Adipocyte (in vitro differentiated cells): ENCODE measurements at regions not wholly inside any gene's neighbourhood (a gene's known extent, or its start where the extent isn't known, plus 50 kb on each side); places are given as distances from the start of the nearest gene placed in this dataset.
"Not testable (repeated sequence)": the region's sequence is repeated elsewhere in the genome, so short reads cannot be mapped to it uniquely, and the experiment has no call there.

Experiments
- DNase-seq: peaks from one replicate; pipeline ENCODE4 v3.0.0-alpha.2; 2015; ENCODE audit warnings: low read depth
- H3K27me3 ChIP-seq: replicated peaks from 2 replicates; pipeline ENCODE4 v1.7.0; 2013; ENCODE audit warnings: mild to moderate bottlenecking, low read length, moderate library complexity; ENCODE audit not compliant: control insufficient read depth, insufficient read depth
- H3K36me3 ChIP-seq: 2 replicates; pipeline ENCODE4 v1.7.0; 2013; ENCODE audit warnings: low read length, mild to moderate bottlenecking, moderate library complexity; ENCODE audit not compliant: control insufficient read depth, insufficient read depth, severe bottlenecking
- H3K4me1 ChIP-seq: 2 replicates; pipeline ENCODE4 v1.7.0; 2013; ENCODE audit warnings: mild to moderate bottlenecking, low read length, moderate library complexity; ENCODE audit not compliant: control insufficient read depth, insufficient read depth
- H3K4me3 ChIP-seq: 2 replicates; pipeline ENCODE4 v1.7.0; 2013; ENCODE audit warnings: mild to moderate bottlenecking, low read length, moderate library complexity
- H3K9ac ChIP-seq: 2 replicates; pipeline ENCODE4 v1.7.0; 2013; ENCODE audit warnings: mild to moderate bottlenecking, low read length, moderate library complexity
- H3K9me3 ChIP-seq: 2 replicates; pipeline ENCODE4 v1.7.0; 2013; ENCODE audit warnings: mild to moderate bottlenecking, low read length, moderate library complexity; ENCODE audit not compliant: control insufficient read depth

GRCh38 chr9:66601472-66601871, 299.1 kb upstream of the ZNF658 start:
- not testable (repeated sequence) for H3K9me3 ChIP-seq, H3K4me3 ChIP-seq, H3K9ac ChIP-seq, H3K27me3 ChIP-seq, H3K36me3 ChIP-seq, H3K4me1 ChIP-seq
- DNase-seq, result peak; percentile 14

DNA sequence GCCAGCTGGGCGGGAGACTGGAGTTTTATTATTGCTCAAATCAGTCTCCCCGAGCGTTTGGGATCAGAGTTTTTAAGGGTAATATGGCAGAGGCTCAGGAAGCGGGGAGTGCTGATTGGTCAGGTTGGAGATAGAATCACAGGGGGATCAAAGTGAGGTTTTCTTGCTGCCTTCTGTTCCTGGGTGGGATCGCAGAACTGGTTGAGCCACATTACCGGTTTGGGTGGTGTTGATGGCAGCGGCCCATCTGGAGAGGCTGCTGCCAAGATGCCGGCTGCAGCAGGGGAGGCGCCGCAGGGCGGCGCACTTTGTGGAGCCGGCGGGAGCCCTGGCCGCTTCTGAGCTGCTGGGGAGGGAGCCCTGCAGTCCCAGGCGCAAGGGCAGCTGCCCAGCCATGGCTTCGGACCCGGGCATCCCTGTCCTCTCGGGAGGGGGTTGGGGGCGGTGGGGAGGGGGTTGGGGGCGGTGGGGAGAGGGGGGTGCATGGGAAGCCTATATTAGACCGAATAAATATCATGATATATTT, 268.9 kb upstream of the ZNF658 start:
- H3K9ac ChIP-seq, H3K9me3 ChIP-seq, DNase-seq, H3K36me3 ChIP-seq, H3K4me3 ChIP-seq, H3K27me3 ChIP-seq, H3K4me1 ChIP-seq: not testable (repeated sequence)

DNA sequence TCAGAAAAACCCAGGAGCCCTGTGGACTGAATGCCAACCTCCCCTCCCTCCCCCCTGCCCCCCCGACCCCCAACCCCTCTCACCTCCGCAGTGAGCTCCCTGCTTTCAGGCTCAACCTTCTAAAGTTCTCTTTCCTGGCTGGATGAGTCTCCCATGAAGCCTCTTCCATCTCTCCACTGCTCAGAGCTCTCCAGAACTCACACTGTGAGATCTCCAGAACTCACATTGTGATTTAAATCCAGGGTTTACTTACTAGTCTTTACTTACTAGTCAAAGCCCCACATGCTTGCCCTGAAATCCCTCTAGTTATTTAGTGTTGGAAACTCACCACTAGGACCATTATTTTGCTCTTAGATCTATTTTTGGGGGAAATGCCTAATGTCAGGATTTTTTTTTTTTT, 252.8 kb upstream of the ZNF658 start:
- H3K4me1 ChIP-seq, H3K36me3 ChIP-seq, H3K27me3 ChIP-seq, H3K9me3 ChIP-seq, H3K4me3 ChIP-seq, H3K9ac ChIP-seq, DNase-seq: not testable (repeated sequence)

GRCh38 chr9:66690242-66690641, 210.3 kb upstream of the ZNF658 start:
- H3K27me3 ChIP-seq, H3K4me1 ChIP-seq, H3K9ac ChIP-seq, DNase-seq, H3K4me3 ChIP-seq, H3K9me3 ChIP-seq, H3K36me3 ChIP-seq: not testable (repeated sequence)

GRCh38 chr9:66695561-66696240, 204.8 kb upstream of the ZNF658 start:
- not testable (repeated sequence) for DNase-seq, H3K27me3 ChIP-seq, H3K9me3 ChIP-seq, H3K4me1 ChIP-seq, H3K9ac ChIP-seq, H3K4me3 ChIP-seq, H3K36me3 ChIP-seq

- not testable (repeated sequence) for H3K4me1 ChIP-seq, DNase-seq, H3K36me3 ChIP-seq, H3K9ac ChIP-seq, H3K27me3 ChIP-seq, H3K9me3 ChIP-seq, H3K4me3 ChIP-seq
These were observed 203.0 kb upstream of the ZNF658 start for GRCh38 chr9:66697343-66698065.

GRCh38 chr9:66698066-66698455, 202.5 kb upstream of the ZNF658 start:
- H3K4me3 ChIP-seq, H3K4me1 ChIP-seq, H3K9ac ChIP-seq, H3K9me3 ChIP-seq, H3K36me3 ChIP-seq, H3K27me3 ChIP-seq, DNase-seq: not testable (repeated sequence)

DNA sequence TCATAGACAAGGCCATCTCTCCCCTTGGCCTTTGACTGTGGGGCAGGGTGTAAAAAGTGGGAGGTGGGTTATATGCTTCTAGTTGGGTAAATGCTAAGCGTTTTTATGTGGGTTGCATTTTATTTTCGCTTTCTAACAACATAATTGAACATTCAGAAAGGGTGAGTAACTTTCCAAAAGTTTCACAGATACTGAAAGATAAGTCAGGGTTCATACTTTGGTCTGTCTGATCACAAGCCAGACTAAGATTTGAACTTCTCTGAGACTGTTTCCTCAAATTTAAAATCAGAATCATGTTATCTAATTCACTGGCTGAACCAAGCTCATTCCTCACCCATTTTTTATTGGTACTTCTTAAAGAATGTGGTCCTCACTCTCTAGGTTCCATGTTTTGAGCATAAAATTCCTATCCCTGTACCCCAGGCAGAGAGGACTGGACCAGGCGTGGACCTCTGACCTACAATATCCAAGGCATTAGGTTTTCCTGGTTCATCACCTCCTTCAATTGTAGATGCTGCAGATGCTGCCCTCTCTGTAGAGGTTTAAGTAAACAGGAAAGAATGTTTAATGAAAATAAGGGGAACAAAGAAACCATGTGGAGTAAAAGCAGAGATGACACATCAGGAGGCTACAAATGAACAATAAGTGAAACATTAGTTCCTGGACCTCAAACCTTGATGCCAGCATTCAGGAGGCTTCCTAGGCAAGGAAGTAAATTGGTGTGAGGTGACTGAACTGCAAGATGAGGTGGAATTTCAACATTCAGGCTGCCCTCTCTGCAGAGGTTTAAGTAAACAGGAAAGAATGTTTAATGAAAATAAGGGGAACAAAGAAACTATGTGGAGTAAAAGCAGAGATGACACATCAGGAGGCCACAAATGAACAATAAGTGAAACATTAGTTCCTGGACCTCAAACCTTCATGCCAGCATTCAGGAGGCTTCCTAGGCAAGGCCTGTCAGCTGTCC, 198.8 kb upstream of the ZNF658 start:
- not testable (repeated sequence) for H3K4me1 ChIP-seq, H3K4me3 ChIP-seq, H3K9ac ChIP-seq, H3K27me3 ChIP-seq, H3K9me3 ChIP-seq, DNase-seq, H3K36me3 ChIP-seq

DNA sequence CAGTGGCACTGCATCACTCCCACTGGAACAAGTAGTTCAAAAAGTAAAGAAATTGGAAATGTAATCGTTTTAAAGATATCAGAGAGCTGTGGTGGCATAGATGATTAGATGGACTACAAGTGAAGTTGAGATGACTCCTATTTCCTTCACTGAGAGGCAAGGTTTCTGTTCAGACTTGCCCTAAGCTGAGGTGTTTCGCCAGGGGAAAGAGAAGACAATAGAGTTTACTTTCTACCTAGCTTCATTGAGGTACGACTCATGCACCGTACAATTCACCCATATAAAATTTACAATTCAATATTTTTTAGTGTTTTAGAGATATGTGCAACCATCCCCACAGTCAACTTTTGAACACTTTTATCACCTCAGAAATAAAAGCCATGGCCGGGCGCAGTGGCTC, 189.0 kb upstream of the ZNF658 start:
- H3K9ac ChIP-seq, DNase-seq: not testable (repeated sequence)

GRCh38 chr9:66712870-66713269, 187.7 kb upstream of the ZNF658 start:
- not testable (repeated sequence) for H3K27me3 ChIP-seq, DNase-seq, H3K4me1 ChIP-seq, H3K9ac ChIP-seq, H3K36me3 ChIP-seq, H3K4me3 ChIP-seq, H3K9me3 ChIP-seq

More for the DNA sequence above, 189.0 kb upstream of the ZNF658 start:
- not testable (repeated sequence) for H3K4me1 ChIP-seq, H3K9me3 ChIP-seq, H3K36me3 ChIP-seq, H3K27me3 ChIP-seq, H3K4me3 ChIP-seq

DNA sequence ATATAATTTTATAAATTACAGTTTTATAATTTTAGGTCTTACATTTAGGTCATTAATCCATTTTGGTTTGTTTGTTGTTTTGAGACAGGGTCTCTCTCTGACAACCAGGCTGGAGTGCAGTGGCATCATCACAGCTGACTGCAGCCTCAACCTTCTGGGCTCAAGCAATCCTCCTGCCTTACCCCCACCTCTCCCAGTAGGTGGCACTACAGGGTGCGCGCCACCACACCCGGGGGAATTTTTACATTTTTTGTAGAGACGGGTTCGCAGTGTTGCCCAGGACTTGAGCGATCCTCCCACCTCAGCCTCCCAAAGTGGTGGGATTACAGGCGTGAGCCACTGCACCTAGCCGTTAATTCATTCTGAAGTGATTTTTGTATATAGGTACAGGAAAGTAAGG, 187.0 kb upstream of the ZNF658 start:
- H3K9ac ChIP-seq, H3K27me3 ChIP-seq, H3K4me3 ChIP-seq, H3K36me3 ChIP-seq, H3K4me1 ChIP-seq, H3K9me3 ChIP-seq, DNase-seq: not testable (repeated sequence)
